ENCODE measurements at regions not wholly inside any gene's neighbourhood (a gene's known extent, or its start where the extent isn't known, plus 50 kb on each side); places are given as distances from the start of the nearest gene placed in this dataset.

DNA sequence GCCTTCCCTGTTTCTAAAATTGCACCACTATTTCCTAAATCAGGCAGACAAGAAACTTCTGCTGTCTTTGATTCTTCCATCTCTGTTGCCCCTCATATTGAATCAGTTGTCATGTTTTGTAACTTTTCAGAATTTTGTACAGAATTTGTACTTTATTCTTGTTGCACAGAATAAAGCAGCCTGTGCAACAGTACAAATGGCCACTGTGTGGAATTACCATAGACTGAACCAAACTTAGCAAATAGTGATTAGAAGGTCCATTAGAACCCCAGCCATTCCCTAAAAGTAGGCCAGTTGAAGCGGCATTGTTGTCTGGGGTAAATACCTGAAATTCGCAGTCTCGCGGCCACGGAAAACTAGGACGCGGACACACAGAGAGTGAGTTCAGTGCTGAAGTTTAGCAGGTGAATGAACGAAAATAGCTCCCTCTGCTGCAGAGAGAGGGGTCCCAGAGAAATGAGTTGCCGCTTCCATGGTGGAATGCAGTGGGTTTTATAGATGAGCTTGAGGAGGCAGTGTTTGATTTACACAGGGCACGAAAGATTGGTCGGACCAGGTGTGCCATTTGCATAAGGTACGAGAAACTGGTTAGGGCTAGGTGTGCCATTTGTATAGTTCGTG, 71.8 kb downstream of the C4orf33 start:
- no peak for DNase-seq (ENCODE audit: low spot score)

DNA sequence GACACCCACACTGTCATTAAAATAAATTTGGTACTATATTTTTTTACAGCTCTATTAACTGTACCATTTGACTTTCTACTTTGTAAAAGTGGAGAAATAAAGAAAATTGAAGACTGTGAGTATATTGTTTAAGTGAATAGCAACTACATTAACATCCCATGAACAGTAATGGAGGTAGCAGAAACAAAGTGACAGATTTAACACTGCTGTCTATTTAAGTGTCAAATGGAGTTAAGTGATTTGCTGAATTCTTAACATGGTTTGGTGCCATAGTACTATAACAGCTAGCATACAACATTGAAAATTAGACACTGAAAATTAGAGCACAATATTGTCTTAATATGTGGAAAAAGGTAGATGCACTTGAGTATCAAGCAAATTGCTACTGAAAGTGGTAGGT, 76.2 kb downstream of the C4orf33 start:
- no peak for DNase-seq (ENCODE audit: low spot score)

DNA sequence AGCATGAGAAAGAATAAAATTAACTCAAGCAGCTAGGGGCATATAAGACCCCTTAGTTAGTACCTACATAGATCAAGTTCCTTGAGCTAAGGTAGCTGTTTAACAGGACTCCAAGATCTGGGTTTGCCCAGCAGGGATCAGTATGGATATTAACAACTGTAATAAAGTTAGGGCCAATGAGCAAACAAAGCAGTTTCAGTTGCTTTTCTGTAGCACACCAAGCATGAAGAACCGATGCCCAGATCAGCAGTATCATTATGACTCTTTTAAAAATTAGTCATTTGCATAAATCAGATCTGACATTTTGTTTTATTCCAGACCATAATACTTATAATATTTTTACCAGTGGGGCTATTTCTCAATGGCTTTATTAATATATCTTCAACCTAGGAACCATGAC, 80.9 kb downstream of the C4orf33 start:
- no peak for DNase-seq (ENCODE audit: low spot score)

DNA sequence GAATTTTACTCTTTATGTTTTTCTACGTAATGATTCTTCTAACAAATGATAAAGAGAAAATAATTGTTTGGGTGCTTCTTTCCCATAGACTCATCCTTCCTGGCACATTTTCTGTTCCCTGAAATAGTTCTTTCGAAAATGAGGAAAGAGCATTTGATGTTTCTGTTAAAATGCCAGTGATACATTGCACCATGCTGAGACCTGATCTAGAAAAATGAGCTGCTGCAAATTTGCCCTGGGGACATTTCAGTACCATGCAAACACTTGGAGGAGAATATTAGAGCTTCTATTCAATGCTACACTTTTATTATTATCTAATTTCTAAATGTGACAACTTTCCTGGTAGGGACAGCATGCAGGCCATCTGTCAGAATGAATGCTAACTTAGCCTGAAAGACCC, 83.3 kb downstream of the C4orf33 start:
- no peak for DNase-seq (ENCODE audit: low spot score)

DNA sequence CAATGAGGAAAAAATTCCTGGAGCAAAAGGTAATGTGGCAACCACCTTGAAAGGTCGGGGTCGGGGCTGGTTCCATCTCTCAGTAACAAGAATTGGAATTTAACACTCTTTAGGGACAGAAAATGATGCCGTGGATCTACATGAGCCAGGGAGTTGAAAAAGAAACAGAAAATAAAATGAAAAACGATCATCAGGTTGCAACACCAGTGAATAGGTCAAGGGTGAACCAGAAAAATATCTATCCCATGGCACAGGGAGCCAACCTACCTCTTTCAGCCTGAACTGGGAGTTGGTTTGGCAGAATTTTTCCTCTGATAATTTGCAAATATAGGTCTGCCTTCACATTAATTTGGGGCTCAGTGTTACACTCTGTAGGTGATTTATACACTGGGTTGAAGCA, 93.7 kb downstream of the C4orf33 start:
- no peak for DNase-seq (ENCODE audit: low spot score)

DNA sequence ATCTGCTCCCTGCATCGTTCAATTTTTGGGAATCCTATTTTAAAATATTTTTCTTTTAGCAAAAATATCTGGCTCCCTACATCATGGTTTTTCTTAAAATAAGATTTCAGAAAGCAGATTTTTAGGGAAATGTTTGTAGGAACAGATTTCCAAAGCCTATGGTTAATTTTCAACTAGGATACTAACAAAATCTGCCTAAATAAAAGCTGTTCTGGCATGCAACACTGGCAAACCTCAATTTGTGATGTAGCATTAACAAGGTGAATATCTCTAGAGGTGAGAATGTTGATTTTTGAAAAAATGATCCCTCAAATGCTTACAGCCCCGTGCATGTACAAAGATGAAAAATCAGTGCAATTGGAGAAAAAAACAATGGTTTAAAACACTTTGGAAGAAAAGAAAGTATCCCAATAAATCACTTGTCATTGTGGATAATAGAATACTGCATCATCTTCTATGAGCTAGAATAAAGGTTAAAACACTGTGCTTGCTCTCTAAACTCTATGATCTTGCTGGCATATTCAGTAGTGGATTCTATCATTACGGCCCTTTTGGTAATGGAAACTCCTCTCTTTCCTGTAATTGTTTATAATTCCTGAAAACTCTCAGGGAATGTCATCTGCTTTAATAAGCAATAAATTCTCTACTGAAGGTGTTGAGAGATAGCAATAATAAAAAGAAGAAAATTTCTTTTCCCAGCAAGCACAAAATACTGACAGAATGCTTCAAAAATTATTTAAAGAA, 97.6 kb downstream of the C4orf33 start:
- DNase-seq (ENCODE audit: low spot score) = no peak

DNA sequence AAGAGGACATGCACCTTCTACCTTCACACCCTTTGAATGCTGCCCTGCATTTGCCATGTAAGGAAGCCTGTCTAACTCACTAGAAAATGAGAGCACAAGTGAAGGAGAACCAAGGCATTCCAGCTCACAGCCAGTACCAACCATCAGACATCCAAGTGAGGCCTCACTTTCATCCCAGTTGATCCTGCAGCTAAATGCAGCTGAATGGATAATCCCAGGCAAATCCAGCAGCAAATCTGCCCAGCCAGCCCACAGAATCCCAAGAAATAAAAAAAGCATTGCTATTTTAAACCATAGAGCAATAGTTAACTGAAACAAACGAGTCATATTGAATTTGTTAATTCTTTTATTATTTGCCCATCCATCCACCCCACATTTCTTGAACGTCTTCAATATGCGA, 112.5 kb downstream of the C4orf33 start:
- DNase-seq (ENCODE audit: low spot score) = no peak

DNA sequence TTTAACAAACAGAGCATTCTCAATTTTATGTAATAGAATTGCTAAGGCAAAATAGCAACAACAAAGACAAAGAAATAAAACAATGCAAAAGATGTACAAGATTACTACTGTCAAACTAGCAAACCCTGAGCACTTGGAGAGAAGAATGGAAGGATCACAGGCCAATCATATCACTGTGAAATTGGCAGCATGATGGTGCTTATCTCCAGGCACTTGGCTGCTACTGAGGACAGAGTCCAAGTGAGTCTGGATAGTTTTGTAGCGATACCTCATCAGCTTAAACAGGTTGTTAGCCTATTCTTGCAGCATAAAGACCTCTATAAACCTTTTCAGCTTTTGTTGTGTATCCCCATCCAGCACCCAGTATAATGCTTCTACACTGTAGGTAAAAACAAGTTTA, 117.7 kb downstream of the C4orf33 start:
- DNase-seq (ENCODE audit: low spot score) = no peak

DNA sequence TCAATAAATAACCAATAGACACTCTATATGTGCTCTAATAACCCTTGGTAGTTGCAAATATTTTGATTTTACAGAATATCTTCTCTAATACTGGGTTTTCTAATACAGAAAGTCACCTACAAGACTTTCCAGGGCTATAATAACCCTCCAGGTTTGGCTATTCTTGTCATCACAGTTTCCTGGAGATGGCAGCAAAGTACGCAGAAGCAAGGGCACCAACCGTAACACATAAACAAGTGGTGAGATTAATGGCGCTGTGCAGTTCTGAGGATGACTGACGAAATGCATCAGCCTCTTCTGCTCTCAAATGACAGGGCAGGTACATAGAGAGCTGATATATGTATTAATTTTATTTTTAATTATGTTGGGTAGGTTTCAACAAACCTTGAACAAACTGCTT, 122.4 kb downstream of the C4orf33 start:
- DNase-seq (ENCODE audit: low spot score) = no peak

DNA sequence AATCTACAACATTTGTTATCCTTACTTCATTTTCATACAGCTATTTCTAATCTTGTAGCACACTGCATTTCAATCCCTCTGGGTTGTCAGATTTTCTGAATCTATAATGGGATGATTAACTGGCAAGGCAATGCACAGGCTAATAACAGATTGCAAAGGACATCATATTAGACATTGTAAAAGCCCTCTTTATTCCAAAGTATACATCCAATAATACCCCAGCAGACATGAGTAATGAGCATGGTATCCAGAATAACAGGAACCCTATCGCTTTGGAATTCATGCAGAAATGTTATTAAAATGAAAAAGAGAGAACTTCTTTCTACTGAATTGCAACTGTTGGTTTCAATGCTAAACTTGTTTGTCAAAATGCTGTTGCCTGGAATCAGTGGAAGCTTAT, 122.9 kb downstream of the C4orf33 start:
- no peak for DNase-seq (ENCODE audit: low spot score)

DNA sequence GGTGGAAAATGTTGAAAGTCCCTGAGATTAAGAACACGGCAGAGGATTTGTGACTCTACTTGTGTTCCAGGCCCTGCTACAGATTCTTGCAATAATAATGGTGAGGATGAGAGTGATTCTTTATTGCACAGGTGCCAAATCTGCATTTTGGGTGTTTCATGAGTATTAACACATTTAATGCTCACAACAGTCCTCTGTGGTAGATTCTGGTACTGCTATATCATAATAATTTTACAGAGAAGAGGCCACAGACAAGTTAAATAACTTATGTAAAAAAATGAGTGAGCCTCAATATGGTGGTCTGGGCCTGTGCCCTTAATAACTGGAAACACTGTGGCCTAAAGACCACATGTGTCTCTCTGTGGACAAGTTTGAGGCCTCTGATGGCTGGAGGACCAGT, 124.3 kb downstream of the C4orf33 start:
- DNase-seq (ENCODE audit: low spot score) = no peak

DNA sequence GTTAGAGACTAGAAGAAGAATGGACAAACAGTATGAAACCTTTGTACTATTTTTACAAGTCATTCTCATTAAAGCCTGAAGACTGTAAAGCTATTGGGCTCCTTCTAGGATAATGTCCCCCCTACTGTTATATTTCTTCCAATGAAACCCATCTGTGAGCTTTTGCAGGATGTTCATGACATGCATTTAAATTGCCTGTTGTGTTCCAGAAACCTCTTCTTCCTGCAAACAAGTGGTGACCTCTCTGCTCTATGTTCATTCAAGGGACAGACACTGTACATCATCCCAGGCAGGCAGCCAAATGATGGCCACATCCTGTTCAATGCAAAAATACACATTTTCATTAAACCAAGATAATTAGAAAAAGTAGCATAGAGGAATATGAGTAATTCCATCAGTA, 128.0 kb downstream of the C4orf33 start:
- DNase-seq (ENCODE audit: low spot score) = no peak

DNA sequence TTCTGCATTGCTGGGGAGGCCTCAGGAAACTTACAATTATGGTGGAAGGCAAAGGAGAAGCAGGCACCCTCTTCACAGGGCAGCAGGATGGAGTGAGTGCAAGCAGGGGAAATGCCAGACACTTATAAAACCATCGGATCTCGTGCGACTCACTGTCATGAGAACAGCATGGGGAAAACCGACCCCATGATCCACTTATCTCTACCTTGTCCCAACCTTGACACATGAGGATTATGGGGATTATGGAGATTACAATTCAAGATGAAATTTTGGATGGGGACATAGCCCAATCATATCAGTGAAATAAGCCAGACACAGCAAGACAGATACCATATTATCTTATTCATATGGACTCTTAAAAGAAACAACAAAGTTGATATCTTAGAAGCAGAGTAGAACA, 134.9 kb downstream of the C4orf33 start:
- no peak for DNase-seq (ENCODE audit: low spot score)

DNA sequence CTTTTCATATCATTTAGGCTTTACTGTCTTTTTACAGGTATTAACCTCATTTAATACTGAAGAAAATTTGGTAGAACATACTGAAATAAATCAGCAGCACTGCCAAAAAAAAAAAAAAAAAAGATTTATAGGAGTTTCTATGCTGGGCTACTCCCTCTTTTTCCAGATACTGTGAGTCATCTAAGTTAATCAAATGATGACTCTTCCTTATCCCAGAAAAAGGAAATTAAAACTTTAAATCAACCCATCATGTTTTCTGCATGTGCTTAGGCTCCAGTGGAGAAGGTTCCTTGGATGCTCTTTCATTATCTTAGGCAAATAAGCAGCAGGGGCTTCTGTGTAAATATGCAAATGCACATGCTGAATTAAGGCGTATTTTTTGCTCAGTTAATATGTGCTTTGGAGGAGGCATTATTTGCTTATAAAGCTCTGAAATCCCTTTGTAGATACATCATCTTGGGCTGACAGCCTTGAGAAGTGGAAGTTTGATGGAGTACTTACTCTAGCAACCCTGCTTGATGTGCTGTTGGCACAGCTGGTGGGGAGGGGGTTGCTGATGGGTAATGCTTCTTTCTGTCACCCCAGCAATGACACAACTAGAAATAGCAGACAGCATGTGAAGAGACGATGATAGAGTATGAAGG, 136.1 kb downstream of the C4orf33 start:
- DNase-seq (ENCODE audit: low spot score) = no peak

DNA sequence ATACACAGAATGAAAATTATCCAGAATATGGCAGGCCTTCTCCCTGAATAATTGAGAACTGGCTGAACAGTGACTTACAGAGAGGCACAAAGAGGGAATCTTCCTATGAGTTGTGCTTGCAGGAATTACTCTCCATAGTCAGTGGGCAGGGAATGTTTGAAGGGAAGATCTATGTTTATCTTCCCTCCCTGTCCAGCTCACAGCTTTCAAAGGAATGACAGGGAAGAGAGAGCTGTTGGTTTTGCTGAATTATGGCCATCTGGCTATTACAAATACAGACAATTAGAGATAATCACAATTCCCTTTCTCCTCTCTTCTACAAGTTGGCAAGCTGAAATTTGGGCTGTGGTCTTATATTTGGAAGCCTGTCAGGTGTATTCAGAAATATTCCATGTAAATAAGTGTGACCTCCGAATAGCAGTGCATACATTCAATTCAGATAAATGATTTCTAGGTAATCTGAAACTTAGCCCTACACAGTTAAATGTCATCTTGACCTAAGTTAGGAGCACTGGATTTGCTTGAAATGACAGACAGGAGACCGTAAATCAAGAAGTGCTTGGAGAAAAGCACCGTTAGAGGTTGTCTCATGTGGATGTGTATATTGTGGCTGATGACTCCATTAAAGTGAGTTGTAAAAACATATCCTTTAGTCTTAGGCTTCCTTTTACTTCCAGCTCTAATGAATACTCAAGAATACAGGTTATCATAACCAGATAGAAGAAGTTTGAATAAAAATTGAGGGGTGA, 136.8 kb downstream of the C4orf33 start:
- DNase-seq (ENCODE audit: low spot score) = no peak

DNA sequence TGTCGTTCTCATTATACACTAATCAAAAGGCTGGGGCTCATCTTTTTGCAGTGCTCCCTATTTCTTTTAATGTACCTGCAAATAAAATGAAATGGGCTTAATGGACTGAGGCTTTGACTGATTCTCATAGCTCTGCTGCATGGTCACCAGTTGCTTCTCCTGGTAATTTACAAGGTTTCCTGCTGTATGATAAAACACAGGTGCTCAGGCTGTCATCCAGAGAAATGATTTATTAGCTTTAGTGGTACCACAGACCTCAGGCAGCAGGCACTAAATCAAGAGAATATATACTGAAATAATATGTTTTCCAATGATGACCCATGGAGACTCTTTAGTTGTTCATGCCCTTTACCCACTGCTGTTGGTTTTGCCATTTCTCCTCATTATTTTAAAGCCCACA, 137.7 kb downstream of the C4orf33 start:
- no peak for DNase-seq (ENCODE audit: low spot score)

DNA sequence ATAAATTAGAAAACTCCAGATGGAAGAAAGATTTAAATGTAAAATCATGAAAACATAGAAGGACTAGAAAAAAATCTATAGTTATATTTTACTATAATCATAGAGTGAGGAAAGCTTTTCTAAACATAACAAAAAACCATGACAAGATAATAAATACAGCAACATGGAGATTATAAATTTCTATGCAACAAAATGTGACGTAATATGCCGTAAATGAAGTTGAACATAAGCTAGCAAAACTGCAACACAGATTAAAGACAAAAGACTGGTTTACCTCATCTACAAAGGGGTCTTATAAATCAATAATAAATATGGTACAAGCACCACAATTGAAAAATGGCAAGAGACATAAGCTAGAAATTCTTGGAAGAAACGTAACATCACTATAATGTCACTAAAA, 140.4 kb downstream of the C4orf33 start:
- no peak for DNase-seq (ENCODE audit: low spot score)

DNA sequence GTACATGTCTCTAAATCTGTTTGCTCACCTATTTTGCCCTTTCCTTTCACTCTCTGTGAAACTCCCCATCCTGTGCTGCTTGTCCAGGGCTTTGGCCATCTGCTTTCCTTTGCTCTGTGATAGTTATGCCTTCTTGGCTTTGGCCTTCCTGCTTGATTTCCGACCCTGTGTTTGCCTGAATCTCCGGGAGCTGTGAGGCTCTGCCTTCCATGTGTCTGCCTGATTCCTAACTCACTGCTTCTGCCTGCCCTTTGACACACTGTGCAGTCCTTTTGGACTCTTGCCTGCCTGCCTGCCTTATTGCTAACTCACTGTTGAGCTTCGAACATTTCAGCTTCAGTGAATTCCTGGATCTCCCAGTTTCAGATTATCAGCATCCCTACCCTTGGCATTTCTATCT, 143.1 kb downstream of the C4orf33 start:
- no peak for DNase-seq (ENCODE audit: low spot score)

DNA sequence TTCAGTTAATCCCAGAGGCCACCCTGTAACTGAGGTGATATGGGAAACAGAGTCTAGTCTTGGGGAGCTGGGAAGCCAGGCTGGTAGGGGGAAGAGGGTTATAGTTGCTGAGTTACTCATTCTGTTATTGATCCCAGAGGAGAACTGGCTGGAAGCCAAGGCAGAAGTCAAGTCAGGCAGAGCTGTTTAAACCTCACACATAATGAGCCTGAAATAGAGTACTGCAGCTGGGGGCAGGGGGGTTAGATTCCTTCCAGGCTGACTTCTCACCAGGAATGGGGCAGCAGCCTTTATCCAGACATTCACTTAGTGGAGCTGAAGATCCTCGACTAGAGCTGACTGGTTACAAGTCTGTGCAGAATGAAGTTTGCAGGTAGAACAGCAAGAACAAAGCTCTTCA, 144.9 kb downstream of the C4orf33 start:
- no peak for DNase-seq (ENCODE audit: low spot score)

DNA sequence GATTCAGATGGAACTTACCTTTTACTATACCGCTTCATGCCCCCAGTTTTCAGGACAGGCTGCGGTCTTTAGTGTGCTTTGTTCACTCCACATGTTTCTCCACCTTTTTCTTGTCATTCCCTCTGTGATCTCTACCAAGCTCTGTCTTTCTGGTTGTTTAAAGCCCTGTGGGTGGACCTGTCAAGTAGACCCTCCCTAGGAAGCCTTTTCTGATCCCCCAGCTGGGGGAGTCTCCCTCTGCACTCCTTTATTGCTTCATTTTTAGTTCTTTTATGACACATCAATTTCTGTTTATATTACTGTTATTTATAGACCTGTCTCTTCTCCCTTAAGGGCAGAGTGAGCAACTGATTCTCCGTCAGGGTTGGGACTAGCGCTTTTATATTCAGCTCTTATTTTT, 150.2 kb downstream of the C4orf33 start:
- no peak for DNase-seq (ENCODE audit: low spot score)

DNA sequence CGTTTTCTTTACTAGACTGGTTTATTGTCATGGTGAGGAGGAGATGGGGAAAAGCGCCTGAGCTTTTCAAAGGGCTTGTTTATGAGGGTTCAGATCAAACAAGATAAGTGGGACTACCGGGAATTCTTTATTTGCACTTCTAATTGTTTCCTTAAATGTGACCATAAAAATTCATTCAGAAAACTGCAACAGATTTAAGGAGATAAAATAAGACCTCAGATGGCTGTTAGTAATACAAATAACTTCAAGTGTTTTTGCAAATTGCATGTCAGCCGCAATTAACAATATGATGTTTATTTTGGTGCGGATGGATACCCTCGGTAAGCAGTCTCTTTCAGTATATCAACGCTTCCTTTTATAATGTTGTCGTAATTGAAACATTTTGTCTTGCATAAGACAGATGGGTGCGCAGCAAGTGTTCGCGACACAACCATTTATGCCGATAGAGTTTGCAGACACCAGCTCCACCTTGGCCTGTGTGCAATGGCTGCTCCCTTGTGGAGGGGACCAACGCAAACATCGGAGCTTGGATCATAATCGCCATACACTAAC, 151.0 kb downstream of the C4orf33 start:
- no peak for DNase-seq (ENCODE audit: low spot score)

DNA sequence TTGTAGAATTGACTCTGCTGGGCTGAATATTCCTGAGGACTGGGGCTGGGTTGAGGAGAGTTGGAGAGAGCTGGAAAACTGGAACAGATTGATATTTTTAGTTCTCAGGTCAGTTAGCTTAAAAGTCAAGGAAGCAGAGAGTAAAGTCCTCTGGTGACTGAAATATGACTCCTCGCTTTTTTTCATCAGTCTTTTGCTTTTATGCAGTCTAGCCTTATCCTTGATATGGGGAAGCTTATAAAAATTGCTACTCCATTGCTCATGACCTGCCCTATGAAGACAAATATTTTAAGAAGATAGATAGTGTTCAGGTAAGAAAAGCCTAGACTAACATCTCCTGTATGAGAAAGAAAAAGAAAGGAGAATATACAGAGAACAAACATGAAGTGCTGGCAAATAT, 152.7 kb downstream of the C4orf33 start:
- DNase-seq (ENCODE audit: low spot score) = no peak

DNA sequence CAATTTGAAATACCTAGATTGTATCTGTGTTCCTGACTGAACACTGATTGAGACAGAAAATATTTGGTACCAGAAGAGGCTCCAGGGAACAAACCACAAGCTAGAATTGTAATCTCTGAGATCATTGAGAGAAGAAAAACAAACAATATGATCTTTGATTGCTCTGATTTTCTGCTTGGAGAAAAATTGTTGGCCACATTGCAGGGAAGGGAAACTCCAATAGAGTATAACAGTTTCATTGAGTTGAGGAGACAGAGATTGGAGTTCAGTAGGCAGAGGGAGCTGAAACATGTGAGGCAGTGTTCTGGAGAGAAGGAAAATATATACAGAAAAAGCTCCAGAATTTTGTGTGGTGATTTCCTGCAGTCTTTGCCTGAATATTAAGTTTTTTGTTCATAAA, 158.2 kb downstream of the C4orf33 start:
- DNase-seq (ENCODE audit: low spot score) = no peak
